PC-3 (cell line): ENCODE measurements at regions not wholly inside any gene's neighbourhood (a gene's known extent, or its start where the extent isn't known, plus 50 kb on each side); places are given as distances from the start of the nearest gene placed in this dataset.

Experiments
- ATAC-seq: fragments of 200-7000 bp; cut with Tn5 transposase; 2 replicates; pipeline ENCODE4 v1.9.1; 2020; ENCODE audit warnings: mild to moderate bottlenecking, moderate library complexity
- BruUV-seq: library from RNA; stranded (reverse); fragments of 400-500 nt; replicated peaks from 2 replicates; lab custom pipeline; 2021; lab: Mats Ljungman, UMichigan
- CTCF ChIA-PET: fragments of 300-600 bp; sonication (Branson Sonifier 250); formaldehyde crosslinking; loops from one replicate; lab custom pipeline; 2022; ENCODE audit warnings: antibody characterized with exemption; lab: Charles Lee
- POLR2A ChIA-PET: fragments of 300-600 bp; sonication (Branson Sonifier 250); formaldehyde crosslinking; loops from one replicate; lab custom pipeline; 2022; ENCODE audit warnings: antibody characterized with exemption; ENCODE audit not compliant: unreplicated experiment; lab: Charles Lee
- DNase-seq: peaks from one replicate; pipeline ENCODE4 v3.0.0-alpha.2; 2015
- H2AFZ ChIP-seq: fragments of 300-600 bp; sonication (generic); 2 replicates; pipeline ENCODE4 v1.6.0; 2016; ENCODE audit warnings: antibody characterized with exemption, low read length
- H3F3A ChIP-seq: fragments of 300-600 bp; sonication (generic); one replicate; pipeline ENCODE4 v1.6.0; 2017; ENCODE audit warnings: antibody characterized with exemption, low read length, control low read depth, mild to moderate bottlenecking; ENCODE audit not compliant: unreplicated experiment
- H3K27ac ChIP-seq: fragments of 300-600 bp; sonication (generic); 2 replicates; pipeline ENCODE4 v1.5.1; 2016; ENCODE audit warnings: mild to moderate bottlenecking, low read length
- H3K27me3 ChIP-seq: fragments of 300-600 bp; sonication (generic); 2 replicates; pipeline ENCODE4 v1.6.1; 2016; ENCODE audit warnings: low read length, mixed read lengths
- H3K36me3 ChIP-seq: fragments of 300-600 bp; sonication (generic); 2 replicates; pipeline ENCODE4 v1.6.1; 2016; ENCODE audit warnings: low read depth, mixed run types, low read length, mixed read lengths
- H3K4me1 ChIP-seq: fragments of 300-600 bp; sonication (generic); 2 replicates; pipeline ENCODE4 v1.5.1; 2016; ENCODE audit warnings: low read length; ENCODE audit not compliant: insufficient read depth
- H3K4me2 ChIP-seq: fragments of 300-600 bp; sonication (generic); 2 replicates; pipeline ENCODE4 v1.6.0; 2016; ENCODE audit warnings: low read length
- H3K4me3 ChIP-seq: fragments of 300-600 bp; sonication (generic); 2 replicates; pipeline ENCODE4 v1.5.1; 2016; ENCODE audit warnings: mild to moderate bottlenecking, low read length, mixed read lengths
- H3K79me2 ChIP-seq: fragments of 300-600 bp; sonication (generic); 2 replicates; pipeline ENCODE4 v1.6.1; 2017; ENCODE audit warnings: low read length, mixed read lengths
- H3K9ac ChIP-seq: fragments of 300-600 bp; sonication (generic); 2 replicates; pipeline ENCODE4 v1.6.0; 2016; ENCODE audit warnings: mild to moderate bottlenecking, low read length
- H3K9me2 ChIP-seq: fragments of 300-600 bp; sonication (generic); replicated peaks from 2 replicates; pipeline ENCODE4 v1.6.1; 2016; ENCODE audit warnings: mixed run types, low read length, mixed read lengths
- H3K9me3 ChIP-seq: fragments of 300-600 bp; sonication (generic); 2 replicates; pipeline ENCODE4 v1.6.1; 2016; ENCODE audit warnings: low read length, mixed read lengths
- H4K20me1 ChIP-seq: fragments of 300-600 bp; sonication (generic); 2 replicates; pipeline ENCODE4 v1.6.1; 2016; ENCODE audit warnings: low read length, mixed read lengths
- CTCF ChIP-seq: fragments of 300-600 bp; sonication (generic); conservative IDR thresholded peaks from 2 replicates; pipeline ENCODE4 v1.5.1; 2017; ENCODE audit warnings: antibody characterized with exemption, low read depth, mild to moderate bottlenecking, low read length
- EZH2 ChIP-seq: fragments of 300-600 bp; sonication (generic); IDR thresholded peaks from one replicate; pipeline ENCODE4 v1.6.1; 2017; ENCODE audit warnings: antibody characterized with exemption, mild to moderate bottlenecking, low read length; ENCODE audit not compliant: unreplicated experiment
- EZH2phosphoT487 ChIP-seq: fragments of 300-600 bp; sonication (generic); IDR thresholded peaks from 2 replicates; pipeline ENCODE4 v1.6.1; 2018; ENCODE audit warnings: mild to moderate bottlenecking, antibody characterized with exemption, low read length, borderline replicate concordance
- intact Hi-C: fragments of 100-400 bp; cut with micrococcal nuclease; formaldehyde crosslinking; loops from 2 replicates; pipeline ENCODE4 v1.9.0; 2023

- Histone ChIP-seq H3F3A (no peaks in the 10 kb centered on the region), H3K36me3 (no peaks in the 10 kb centered on the region), H3K9me2 (no peaks in the 10 kb centered on the region), H3K4me1 (no peaks in the 10 kb centered on the region), H3K27ac (no peak overlapping the region), H3K9me3 (no peaks in the 10 kb centered on the region), H4K20me1 (no peaks in the 10 kb centered on the region), H3K4me2 (no peak overlapping the region), H3K9ac (no peak overlapping the region), H3K4me3 (no peak overlapping the region), H3K27me3 (no peaks in the 10 kb centered on the region), H3K79me2 (no peaks in the 10 kb centered on the region), H2AFZ (no peak overlapping the region)
- CTCF ChIA-PET, result no interaction called here
- ATAC-seq (no peak), DNase-seq (no peak)
- POLR2A ChIA-PET, result no interaction called here
- intact Hi-C loops, result no loop called here
- TF ChIP-seq EZH2 (no peak), CTCF (no peak), EZH2phosphoT487 (no peak)
- BruUV-seq, result no TSS peak
Observed at GRCh38 chr5:159601216-159601615, 270.9 kb upstream of the IL12B start.

GRCh38 chr5:159602434-159602833 is 272.1 kb upstream of the IL12B start:
- H3K9ac ChIP-seq, result no peak overlapping the region
- no peaks in the 10 kb centered on the region for H3K79me2 ChIP-seq
- H3K4me2 ChIP-seq, result no peak overlapping the region
- ChIA-PET CTCF (no interaction called here), POLR2A (no interaction called here)
- intact Hi-C loops, result no loop called here
- no peak overlapping the region for H2AFZ ChIP-seq
- TF ChIP-seq EZH2, result no peak
- no peak for TF ChIP-seq EZH2phosphoT487
- no peak for TF ChIP-seq CTCF
- no peaks in the 10 kb centered on the region for H3K4me1 ChIP-seq
- no peaks in the 10 kb centered on the region for H3K36me3 ChIP-seq
- no peak for DNase-seq
- H3K27ac ChIP-seq, result no peak overlapping the region
- no peaks in the 10 kb centered on the region for H3K9me3 ChIP-seq
- no peaks in the 10 kb centered on the region for H3K9me2 ChIP-seq
- no peak overlapping the region for H3K4me3 ChIP-seq
- ATAC-seq, result no peak
- H3K27me3 ChIP-seq, result no peaks in the 10 kb centered on the region
- no peaks in the 10 kb centered on the region for H3F3A ChIP-seq
- no peaks in the 10 kb centered on the region for H4K20me1 ChIP-seq
- BruUV-seq, result no TSS peak

- ChIA-PET POLR2A (no interaction called here), CTCF (no interaction called here)
- H3K36me3 ChIP-seq, result no peaks in the 10 kb centered on the region
- H3K9ac ChIP-seq, result no peak overlapping the region
- no TSS peak for BruUV-seq
- DNase-seq (no peak), ATAC-seq (no peak)
- no peaks in the 10 kb centered on the region for H3K27me3 ChIP-seq
- H3K9me2 ChIP-seq, result no peaks in the 10 kb centered on the region
- intact Hi-C loops, result no loop called here
- no peaks in the 10 kb centered on the region for H3K9me3 ChIP-seq
- H3K4me3 ChIP-seq, result no peak overlapping the region
- H2AFZ ChIP-seq, result no peak overlapping the region
- H3F3A ChIP-seq, result no peaks in the 10 kb centered on the region
- no peaks in the 10 kb centered on the region for H3K79me2 ChIP-seq
- H3K4me1 ChIP-seq, result no peaks in the 10 kb centered on the region
- H3K4me2 ChIP-seq, result no peak overlapping the region
- no peak for TF ChIP-seq EZH2phosphoT487
- TF ChIP-seq CTCF, result no peak
- no peak for TF ChIP-seq EZH2
- H4K20me1 ChIP-seq, result no peaks in the 10 kb centered on the region
- H3K27ac ChIP-seq, result no peak overlapping the region
Observed at GRCh38 chr5:159605585-159605984, 275.3 kb upstream of the IL12B start.
